Right kidney (tissue), 1 donor: ENCODE measurements at regions not wholly inside any gene's neighbourhood (a gene's known extent, or its start where the extent isn't known, plus 50 kb on each side); places are given as distances from the start of the nearest gene placed in this dataset.
"Not testable (repeated sequence)": the region's sequence is repeated elsewhere in the genome, so short reads cannot be mapped to it uniquely, and the experiment has no call there.

Experiments
- DNase-seq: peaks from one replicate; pipeline ENCODE4 v3.0.0-alpha.2; 2016

GRCh38 chr18:47669815-47670214, 260.6 kb downstream of the SMAD2 start:
- DNase-seq: no peak

GRCh38 chr18:47658498-47658897, 272.0 kb downstream of the SMAD2 start:
- no peak for DNase-seq

GRCh38 chr18:47654988-47655387, 275.5 kb downstream of the SMAD2 start:
- DNase-seq: no peak

GRCh38 chr18:47644896-47645295, 285.6 kb downstream of the SMAD2 start:
- no peak for DNase-seq

GRCh38 chr18:47637551-47637950, 292.9 kb downstream of the SMAD2 start:
- not testable (repeated sequence) for DNase-seq

GRCh38 chr18:47635416-47635815, 295.0 kb downstream of the SMAD2 start:
- no peak for DNase-seq

- no peak for DNase-seq
Observed at GRCh38 chr18:47632970-47633635, 297.4 kb downstream of the SMAD2 start.

GRCh38 chr18:47628893-47629292, 301.6 kb downstream of the SMAD2 start:
- DNase-seq: no peak

GRCh38 chr18:47628240-47628781, 302.1 kb downstream of the SMAD2 start:
- no peak for DNase-seq

GRCh38 chr18:47627030-47627429, 303.4 kb downstream of the SMAD2 start:
- no peak for DNase-seq

- no peak for DNase-seq
Observed at GRCh38 chr18:47619771-47620448, 310.5 kb downstream of the SMAD2 start.

- no peak for DNase-seq
Observed at GRCh38 chr18:47618758-47619157, 311.7 kb downstream of the SMAD2 start.

GRCh38 chr18:47615043-47615442, 315.4 kb downstream of the SMAD2 start:
- no peak for DNase-seq

GRCh38 chr18:47613929-47614328, 316.5 kb downstream of the SMAD2 start:
- DNase-seq: no peak

GRCh38 chr18:47611649-47612048, 318.8 kb downstream of the SMAD2 start:
- DNase-seq: no peak

GRCh38 chr18:47606526-47606925, 323.9 kb downstream of the SMAD2 start:
- DNase-seq: no peak

- no peak for DNase-seq
Observed at GRCh38 chr18:47605093-47605492, 325.4 kb downstream of the SMAD2 start.

GRCh38 chr18:47604021-47604420, 326.4 kb downstream of the SMAD2 start:
- no peak for DNase-seq

GRCh38 chr18:47603158-47603557, 327.3 kb downstream of the SMAD2 start:
- DNase-seq: no peak

GRCh38 chr18:47602273-47602897, 328.1 kb downstream of the SMAD2 start:
- no peak for DNase-seq

- DNase-seq: no peak
Observed at GRCh38 chr18:47601581-47602272, 328.7 kb downstream of the SMAD2 start.

GRCh38 chr18:47595831-47596501, 334.5 kb downstream of the SMAD2 start:
- DNase-seq: no peak
